A549 (cell line): ENCODE measurements at regions not wholly inside any gene's neighbourhood (a gene's known extent, or its start where the extent isn't known, plus 50 kb on each side); places are given as distances from the start of the nearest gene placed in this dataset.

Experiments used
- NPAS2 ChIP-seq: fragments of 250-450 bp; sonication (Bioruptor Pico); IDR thresholded peaks from 2 replicates; pipeline ENCODE4 v1.8.0; 2022; ENCODE audit warnings: mild to moderate bottlenecking, moderate library complexity, borderline replicate concordance
- USF2 ChIP-seq: fragments of 450-650 bp; IDR thresholded peaks from 2 replicates; pipeline ENCODE4 v1.6.1; 2014; ENCODE audit warnings: antibody characterized with exemption
- TF ChIP-seq, protein P1 (sequence below): fragments of >200 bp; sonication (Bioruptor Twin); formaldehyde crosslinking; IDR thresholded peaks from 3 replicates; pipeline ENCODE4 v1.5.1; 2016
- TF ChIP-seq, protein P2 (sequence below): fragments of 200-600 bp; sonication (generic); IDR thresholded peaks from 2 replicates; pipeline ENCODE4 v1.6.1; 2016; ENCODE audit warnings: antibody characterized with exemption, mild to moderate bottlenecking, moderate library complexity

GRCh38 chr18:34649080-34649479 lies 61.0 kb upstream of the DTNA start:
- TF ChIP-seq, protein P1, sequence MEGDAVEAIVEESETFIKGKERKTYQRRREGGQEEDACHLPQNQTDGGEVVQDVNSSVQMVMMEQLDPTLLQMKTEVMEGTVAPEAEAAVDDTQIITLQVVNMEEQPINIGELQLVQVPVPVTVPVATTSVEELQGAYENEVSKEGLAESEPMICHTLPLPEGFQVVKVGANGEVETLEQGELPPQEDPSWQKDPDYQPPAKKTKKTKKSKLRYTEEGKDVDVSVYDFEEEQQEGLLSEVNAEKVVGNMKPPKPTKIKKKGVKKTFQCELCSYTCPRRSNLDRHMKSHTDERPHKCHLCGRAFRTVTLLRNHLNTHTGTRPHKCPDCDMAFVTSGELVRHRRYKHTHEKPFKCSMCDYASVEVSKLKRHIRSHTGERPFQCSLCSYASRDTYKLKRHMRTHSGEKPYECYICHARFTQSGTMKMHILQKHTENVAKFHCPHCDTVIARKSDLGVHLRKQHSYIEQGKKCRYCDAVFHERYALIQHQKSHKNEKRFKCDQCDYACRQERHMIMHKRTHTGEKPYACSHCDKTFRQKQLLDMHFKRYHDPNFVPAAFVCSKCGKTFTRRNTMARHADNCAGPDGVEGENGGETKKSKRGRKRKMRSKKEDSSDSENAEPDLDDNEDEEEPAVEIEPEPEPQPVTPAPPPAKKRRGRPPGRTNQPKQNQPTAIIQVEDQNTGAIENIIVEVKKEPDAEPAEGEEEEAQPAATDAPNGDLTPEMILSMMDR, result no peak
- TF ChIP-seq NPAS2 (CRISPR knock-in tag), result no peak
- TF ChIP-seq, protein P2, sequence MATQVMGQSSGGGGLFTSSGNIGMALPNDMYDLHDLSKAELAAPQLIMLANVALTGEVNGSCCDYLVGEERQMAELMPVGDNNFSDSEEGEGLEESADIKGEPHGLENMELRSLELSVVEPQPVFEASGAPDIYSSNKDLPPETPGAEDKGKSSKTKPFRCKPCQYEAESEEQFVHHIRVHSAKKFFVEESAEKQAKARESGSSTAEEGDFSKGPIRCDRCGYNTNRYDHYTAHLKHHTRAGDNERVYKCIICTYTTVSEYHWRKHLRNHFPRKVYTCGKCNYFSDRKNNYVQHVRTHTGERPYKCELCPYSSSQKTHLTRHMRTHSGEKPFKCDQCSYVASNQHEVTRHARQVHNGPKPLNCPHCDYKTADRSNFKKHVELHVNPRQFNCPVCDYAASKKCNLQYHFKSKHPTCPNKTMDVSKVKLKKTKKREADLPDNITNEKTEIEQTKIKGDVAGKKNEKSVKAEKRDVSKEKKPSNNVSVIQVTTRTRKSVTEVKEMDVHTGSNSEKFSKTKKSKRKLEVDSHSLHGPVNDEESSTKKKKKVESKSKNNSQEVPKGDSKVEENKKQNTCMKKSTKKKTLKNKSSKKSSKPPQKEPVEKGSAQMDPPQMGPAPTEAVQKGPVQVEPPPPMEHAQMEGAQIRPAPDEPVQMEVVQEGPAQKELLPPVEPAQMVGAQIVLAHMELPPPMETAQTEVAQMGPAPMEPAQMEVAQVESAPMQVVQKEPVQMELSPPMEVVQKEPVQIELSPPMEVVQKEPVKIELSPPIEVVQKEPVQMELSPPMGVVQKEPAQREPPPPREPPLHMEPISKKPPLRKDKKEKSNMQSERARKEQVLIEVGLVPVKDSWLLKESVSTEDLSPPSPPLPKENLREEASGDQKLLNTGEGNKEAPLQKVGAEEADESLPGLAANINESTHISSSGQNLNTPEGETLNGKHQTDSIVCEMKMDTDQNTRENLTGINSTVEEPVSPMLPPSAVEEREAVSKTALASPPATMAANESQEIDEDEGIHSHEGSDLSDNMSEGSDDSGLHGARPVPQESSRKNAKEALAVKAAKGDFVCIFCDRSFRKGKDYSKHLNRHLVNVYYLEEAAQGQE, result no peak
- TF ChIP-seq USF2, result no peak
